ENCODE measurements at regions not wholly inside any gene's neighbourhood (a gene's known extent, or its start where the extent isn't known, plus 50 kb on each side); places are given as distances from the start of the nearest gene placed in this dataset.

DNA sequence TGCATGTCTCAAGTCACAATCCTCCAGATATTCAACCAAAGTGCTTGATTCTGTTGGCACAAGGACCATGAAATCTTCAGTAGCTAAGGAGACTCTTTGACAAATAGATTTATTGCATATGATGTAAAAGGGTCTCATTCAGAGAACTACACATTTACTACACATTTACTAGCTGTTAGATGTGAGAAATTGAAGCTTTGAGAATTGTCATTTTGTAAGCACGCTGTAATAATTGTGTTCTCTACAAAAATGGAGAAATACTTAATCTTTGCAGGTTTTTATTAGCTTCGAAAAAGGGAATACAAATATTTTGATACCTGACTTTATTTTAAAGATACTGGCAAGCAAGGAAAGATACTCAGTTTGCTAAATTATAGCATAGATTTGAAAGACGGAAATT lies 70.2 kb upstream of the CHD2 start:
- DNase-seq: no peak

- no peak for DNase-seq
These were observed 68.8 kb upstream of the CHD2 start for GRCh38 chr15:92831336-92831654.

- peak; percentile 89 to 91 for DNase-seq
These were observed 68.3 kb upstream of the CHD2 start for GRCh38 chr15:92831655-92832328.

GRCh38 chr15:92833106-92833433 lies 67.1 kb upstream of the CHD2 start:
- no peak for DNase-seq

GRCh38 chr15:92833493-92834271 lies 66.4 kb upstream of the CHD2 start:
- DNase-seq: no peak

- DNase-seq: peak in 1 of 2 experiments; percentile 42
These were observed 60.4 kb upstream of the CHD2 start for GRCh38 chr15:92839696-92840095.

DNA sequence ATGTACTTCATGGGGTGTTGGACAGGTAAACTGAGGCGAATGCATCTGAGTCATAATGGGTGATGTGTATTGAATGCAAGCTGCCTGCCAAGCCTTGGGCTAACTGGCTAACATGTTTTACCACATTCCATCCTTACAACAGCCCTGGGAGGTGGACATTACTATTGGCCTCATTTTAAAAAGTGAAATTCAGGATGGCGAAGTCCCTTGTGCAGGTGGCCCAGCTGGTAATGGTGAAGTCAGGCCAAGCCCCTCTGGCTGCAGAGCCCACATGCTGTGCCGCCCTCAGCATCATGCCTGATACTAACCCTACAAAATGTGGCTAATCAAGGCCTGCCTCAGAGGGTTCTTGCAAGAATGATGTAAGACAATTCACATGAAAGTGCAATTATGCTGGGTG lies 60.0 kb upstream of the CHD2 start:
- DNase-seq: no peak

- no peak for DNase-seq
These were observed 56.8 kb upstream of the CHD2 start for GRCh38 chr15:92843326-92843725.

- peak in 1 of 2 experiments; percentile 40 for DNase-seq
These were observed 56.3 kb upstream of the CHD2 start for GRCh38 chr15:92843814-92844213.

GRCh38 chr15:92845126-92845508 lies 55.0 kb upstream of the CHD2 start:
- DNase-seq: no peak

- no peak for DNase-seq
These were observed 53.4 kb upstream of the CHD2 start for GRCh38 chr15:92846741-92847140.

- DNase-seq: no peak
These were observed 52.3 kb upstream of the CHD2 start for GRCh38 chr15:92847841-92848240.

GRCh38 chr15:92848464-92848851 lies 51.7 kb upstream of the CHD2 start:
- no peak for DNase-seq

DNA sequence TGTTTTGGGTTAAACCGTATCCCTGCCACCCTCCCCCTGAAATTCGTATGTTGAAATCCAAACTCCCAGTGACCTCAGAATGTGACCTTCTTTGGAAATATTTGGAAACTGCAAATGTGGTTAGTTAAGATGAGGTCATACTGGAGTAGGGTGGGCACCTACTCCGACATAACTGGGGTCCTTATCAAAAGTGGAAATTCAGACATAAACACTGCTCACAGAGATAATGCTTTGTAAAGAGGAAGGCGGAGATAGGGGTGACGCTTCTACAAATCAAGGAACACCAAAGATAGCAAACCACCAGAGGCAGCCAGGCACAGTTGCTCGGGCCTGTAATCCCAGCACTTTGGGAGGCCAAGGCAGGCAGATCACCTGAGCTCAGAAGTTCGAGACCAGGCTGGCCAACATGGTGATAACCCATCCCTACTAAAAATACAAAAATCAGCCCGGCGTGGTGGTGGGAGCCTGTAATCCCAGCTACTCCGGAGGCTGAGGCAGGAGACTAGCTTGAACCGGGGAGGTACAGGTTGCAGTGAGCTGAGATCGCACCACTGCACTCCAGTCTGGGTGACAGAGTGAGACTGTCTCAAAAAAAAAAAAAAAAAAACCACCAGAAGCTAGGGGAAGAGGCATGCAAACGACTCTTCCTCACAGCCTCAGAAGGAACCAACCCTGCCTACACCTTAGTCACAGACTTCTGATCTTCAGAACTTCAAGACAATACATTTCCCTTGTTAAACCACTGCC lies 51.1 kb upstream of the CHD2 start:
- DNase-seq: peak in 1 of 2 experiments; percentile 41

- DNase-seq: peak; percentile 46 to 66
These were observed 49.9 kb upstream of the CHD2 start for GRCh38 chr15:92850218-92850617.

Data from activated T-cell treated with anti-CD3 and anti-CD28 coated beads, Interleukin-2, amount 50 U/mL, for 48 hours (primary cell).